ENCODE measurements at regions not wholly inside any gene's neighbourhood (a gene's known extent, or its start where the extent isn't known, plus 50 kb on each side); places are given as distances from the start of the nearest gene placed in this dataset.

DNA sequence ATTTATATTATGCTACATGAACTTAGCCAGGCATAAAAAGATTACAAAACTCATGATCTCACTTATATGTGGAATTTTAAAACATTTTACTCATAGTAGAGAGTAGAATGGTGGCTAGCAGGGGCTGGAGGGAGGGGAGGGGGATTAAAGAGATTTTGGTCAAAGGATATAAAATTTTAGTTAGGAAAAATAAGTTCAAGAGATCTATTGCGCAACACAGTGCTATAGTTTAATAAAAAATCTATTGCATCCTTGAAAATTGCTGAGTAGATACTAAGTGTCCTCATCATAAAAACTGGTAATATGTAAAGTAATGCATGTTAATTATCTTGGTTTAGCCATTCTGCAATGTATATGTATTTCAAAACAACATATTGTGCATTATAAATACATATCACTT is 635.6 kb upstream of the NEGR1 start:
- no peak for TF ChIP-seq GATA1 (IDR thresholded peaks at IDR 0.05; ENCODE audit: low read depth, low read length)
- TF ChIP-seq POLR2A (IDR thresholded peaks at IDR 0.05; ENCODE audit: low read length) = no peak
- DNase-seq = no peak

DNA sequence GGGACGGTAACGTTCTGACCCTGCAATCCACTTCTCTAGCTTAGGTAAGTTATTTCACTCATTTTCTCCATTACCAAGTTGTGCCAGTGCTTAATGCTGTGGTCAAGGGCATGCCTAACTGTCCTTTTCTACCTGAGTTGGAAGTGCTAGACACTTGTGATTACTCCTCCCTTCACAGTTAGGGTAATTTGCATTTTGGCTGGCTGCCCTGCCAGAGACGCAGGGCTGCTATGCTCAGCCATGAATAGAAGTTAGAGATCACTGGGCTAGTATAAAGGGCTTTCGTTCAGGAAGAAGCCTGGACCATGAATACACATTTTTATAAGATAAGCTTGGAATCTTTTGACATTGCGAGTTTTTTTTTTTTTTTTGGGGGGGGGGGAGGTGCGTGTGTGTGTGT is 633.2 kb upstream of the NEGR1 start:
- no peak for TF ChIP-seq POLR2A (IDR thresholded peaks at IDR 0.05; ENCODE audit: low read length)
- TF ChIP-seq GATA1 (IDR thresholded peaks at IDR 0.05; ENCODE audit: low read depth, low read length) = no peak
- DNase-seq = no peak

DNA sequence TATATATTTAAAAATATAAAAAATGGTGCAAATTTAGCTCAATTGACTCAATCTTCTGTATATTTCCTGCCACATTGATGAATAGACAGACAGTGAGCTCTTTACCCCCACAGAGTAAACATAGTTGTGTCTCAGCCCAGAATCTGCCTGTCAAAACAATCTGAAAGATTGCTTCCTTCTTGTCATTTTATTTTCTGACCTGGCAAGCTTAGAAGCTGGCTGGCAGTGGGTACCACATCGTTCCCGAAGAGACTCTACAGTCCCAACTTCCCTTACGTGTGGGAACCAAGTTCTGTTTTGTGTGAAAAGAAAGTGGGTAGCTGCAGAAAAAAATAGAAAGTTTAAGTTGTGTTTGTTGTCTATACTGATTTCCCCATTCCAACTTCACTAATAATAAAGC is 629.3 kb upstream of the NEGR1 start:
- TF ChIP-seq POLR2A (IDR thresholded peaks at IDR 0.05; ENCODE audit: low read length) (no peak), GATA1 (IDR thresholded peaks at IDR 0.05; ENCODE audit: low read depth, low read length) (no peak)
- DNase-seq = no peak

DNA sequence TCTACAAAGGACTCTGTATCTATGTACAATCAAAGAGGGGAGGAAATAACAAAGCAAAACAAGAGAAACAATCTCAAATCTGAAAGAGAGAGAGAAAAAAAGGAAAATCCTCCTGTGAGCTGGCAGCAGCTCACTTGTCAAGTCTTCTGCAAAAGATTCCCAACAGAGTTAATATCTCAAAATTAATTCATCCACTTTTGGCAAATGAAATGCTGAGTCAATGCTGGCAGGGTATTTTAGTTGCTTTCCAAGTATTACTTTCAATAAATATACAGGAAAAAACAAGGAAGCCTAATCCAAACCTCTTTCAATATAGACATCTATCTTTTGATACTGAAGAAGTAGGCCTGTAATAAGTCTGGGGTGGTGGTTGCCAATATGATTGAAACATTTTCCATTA is 613.9 kb upstream of the NEGR1 start:
- no peak for DNase-seq
- TF ChIP-seq GATA1 (IDR thresholded peaks at IDR 0.05; ENCODE audit: low read depth, low read length) (no peak), POLR2A (IDR thresholded peaks at IDR 0.05; ENCODE audit: low read length) (no peak)

DNA sequence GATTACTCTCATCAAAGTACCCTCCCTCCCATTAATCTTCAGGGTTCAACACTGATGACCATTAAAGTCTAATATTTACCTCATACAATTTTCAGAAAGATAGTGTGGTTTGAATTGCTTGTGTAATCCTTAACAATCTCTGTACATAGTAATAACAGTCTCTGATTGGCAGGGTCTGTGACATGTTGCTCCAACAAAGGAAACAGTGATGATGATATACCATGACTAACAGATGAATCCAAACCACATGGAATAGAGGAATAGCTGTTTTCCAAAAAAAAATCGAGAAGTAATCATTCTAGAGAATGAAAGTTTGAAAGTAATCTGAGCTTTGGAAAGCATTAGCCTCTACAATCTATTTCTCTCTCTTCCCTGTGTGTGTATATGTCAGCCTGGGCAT is 610.1 kb upstream of the NEGR1 start:
- no peak for TF ChIP-seq GATA1 (IDR thresholded peaks at IDR 0.05; ENCODE audit: low read depth, low read length)
- no peak for TF ChIP-seq POLR2A (IDR thresholded peaks at IDR 0.05; ENCODE audit: low read length)
- no peak for DNase-seq

DNA sequence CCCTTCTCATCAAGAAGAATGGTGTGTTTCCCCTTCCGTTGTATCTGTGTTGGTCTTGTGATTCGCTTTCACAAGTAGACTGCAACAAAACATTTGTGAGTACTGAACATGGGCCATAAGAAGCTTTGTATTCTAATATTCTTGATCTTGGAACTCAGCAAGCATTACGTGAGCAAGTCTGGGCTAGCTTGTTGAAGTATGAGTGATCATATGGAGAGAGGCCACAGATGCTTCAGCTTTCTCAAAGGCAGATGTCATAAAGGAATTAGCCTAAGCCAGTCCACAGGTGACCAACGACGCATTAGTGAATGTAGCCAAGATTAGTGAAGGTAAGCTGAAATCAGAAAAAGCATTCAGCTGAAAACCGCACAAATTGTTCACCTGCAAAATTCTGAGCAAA is 609.6 kb upstream of the NEGR1 start:
- TF ChIP-seq GATA1 (IDR thresholded peaks at IDR 0.05; ENCODE audit: low read depth, low read length) (no peak), POLR2A (IDR thresholded peaks at IDR 0.05; ENCODE audit: low read length) (no peak)

DNA sequence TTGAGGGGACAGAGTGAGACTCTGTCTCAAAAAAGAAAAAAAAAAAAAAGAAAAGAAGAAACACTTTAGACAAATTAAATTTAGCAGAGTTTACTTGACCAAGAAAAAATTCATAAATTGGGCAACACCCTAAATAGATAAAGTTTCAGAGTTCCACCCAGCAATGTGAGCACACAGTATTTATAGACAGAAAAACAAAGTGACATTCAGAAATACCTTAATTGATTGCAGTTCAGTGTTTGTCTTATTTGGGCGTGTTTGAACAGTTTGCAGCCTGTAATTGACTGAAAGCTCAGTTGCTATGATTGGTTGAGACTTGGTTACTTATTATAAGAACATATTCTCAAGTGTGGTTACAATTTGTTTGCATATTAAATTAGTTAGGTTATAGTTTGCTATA is 603.5 kb upstream of the NEGR1 start:
- TF ChIP-seq POLR2A (IDR thresholded peaks at IDR 0.05; ENCODE audit: low read length) = no peak
- TF ChIP-seq GATA1 (IDR thresholded peaks at IDR 0.05; ENCODE audit: low read depth, low read length) = no peak
- DNase-seq = no peak

More for the DNA sequence above, 609.6 kb upstream of the NEGR1 start:
- no peak for DNase-seq

DNA sequence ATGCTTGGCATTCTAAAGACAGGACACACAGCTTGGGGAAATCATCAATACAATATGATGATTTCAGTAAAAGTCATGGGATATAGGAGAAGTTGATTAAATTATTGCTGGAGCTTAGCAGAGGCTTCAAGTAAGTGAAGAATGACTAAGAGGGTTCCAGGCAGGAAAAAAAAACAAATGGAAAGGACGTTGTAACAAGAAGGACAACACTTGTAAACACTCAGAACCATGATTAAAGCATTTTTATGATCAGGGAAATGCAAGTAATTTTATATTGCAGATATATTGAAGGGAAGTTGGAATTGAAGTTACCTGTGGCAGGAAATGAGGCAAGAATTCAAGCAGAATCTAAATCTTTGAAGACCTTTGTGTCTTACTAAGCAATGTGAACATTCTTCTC is 602.7 kb upstream of the NEGR1 start:
- TF ChIP-seq POLR2A (IDR thresholded peaks at IDR 0.05; ENCODE audit: low read length) (no peak), GATA1 (IDR thresholded peaks at IDR 0.05; ENCODE audit: low read depth, low read length) (no peak)
- no peak for DNase-seq

DNA sequence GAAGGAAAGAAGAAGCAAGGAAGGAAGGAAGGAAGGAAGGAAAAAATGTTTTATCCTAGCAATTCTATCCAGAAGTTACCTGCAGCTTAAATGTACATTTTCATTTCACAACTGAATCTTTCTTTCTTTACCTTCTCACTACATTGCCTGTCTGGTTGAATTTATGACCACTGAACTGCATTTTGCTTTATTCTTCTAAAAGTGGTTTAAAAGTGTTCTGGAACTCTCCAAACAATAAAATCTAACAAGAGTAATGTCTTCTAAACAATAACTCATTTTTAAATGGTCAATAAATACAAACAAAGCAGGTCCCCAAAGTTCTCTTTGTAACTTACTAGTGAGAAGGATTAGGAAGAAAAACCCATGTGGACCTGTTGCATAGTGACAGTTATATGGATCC is 587.5 kb upstream of the NEGR1 start:
- TF ChIP-seq GATA1 (IDR thresholded peaks at IDR 0.05; ENCODE audit: low read depth, low read length) (no peak), POLR2A (IDR thresholded peaks at IDR 0.05; ENCODE audit: low read length) (no peak)
- no peak for DNase-seq

DNA sequence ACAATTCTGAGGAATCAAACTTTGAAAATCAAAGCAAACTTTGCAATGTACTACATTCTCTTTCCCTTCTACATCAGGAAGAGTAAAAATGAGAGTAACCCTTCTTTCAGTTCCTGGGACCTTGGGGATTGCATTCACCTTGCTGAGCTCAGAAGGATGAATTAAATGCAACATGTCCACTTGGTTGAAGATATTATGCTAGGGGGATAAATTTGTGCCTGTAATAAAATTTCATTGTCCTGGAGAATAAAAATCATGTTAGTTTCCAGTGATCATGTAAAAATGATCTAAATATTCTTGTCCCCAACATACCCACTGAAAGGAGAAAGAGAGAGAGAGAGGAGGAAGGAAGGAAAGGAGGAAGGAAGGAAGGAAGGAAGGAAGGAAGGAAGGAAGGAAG is 587.1 kb upstream of the NEGR1 start:
- TF ChIP-seq POLR2A (IDR thresholded peaks at IDR 0.05; ENCODE audit: low read length) (no peak), GATA1 (IDR thresholded peaks at IDR 0.05; ENCODE audit: low read depth, low read length) (no peak)
- DNase-seq = no peak

DNA sequence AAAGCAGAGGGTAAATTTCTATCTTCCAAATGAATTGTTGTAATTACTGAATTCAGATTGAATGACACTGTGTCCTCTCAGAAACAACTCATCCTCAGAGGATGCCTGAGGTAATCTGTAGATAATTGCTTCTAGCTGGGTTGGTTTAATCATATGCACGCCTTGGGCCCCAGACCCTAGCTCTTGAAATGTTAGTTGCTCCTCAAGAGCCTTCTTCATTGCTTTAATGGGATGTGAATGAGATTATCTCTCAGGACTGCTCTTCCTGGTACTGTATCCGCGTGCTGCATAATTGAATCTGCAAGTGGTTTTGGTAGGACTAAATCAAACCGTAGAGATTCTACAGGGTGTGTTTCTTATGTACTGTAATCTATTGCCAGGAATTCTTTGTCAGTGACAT is 569.3 kb upstream of the NEGR1 start:
- no peak for TF ChIP-seq GATA1 (IDR thresholded peaks at IDR 0.05; ENCODE audit: low read depth, low read length)
- no peak for TF ChIP-seq POLR2A (IDR thresholded peaks at IDR 0.05; ENCODE audit: low read length)
- DNase-seq = no peak

DNA sequence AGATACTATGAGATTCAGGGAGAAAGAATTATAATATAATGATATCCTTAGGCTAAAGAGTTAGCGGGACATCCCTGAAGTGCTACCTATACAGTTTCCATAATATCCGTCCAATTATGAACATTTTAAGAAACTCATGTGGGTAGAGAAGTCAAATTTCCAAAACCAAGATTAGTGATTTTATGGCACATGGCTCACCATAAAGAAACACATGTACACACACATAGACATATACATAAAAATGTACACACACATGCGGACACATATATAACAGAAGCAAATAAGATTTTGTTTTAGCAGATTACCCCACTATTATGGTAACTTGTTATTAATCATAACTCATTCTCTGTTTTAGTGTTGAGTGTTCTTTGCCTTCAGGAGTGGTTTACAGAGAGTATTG is 566.7 kb upstream of the NEGR1 start:
- no peak for DNase-seq
- TF ChIP-seq GATA1 (IDR thresholded peaks at IDR 0.05; ENCODE audit: low read depth, low read length) = no peak

DNA sequence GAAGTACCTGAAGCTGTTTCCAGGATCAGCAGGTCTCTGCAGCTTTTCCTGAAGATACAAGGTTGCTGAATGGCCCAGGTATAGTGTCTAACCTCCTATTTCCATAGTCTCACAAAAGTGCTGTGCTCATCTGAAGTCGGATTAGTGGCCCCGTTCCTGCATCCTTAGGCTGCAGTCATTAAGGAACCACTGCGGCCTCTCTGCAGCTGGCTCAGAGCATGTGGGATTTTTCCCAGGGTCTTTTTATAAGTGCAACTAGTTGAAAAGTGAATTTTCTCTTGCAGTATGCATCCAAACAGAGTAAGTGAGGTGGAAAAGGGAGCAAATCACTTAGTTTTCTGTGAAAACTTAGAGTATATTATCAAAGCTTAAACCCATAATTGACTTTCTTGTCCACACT is 565.3 kb upstream of the NEGR1 start:
- TF ChIP-seq POLR2A (IDR thresholded peaks at IDR 0.05; ENCODE audit: low read length) (no peak), GATA1 (IDR thresholded peaks at IDR 0.05; ENCODE audit: low read depth, low read length) (no peak)
- DNase-seq = no peak

DNA sequence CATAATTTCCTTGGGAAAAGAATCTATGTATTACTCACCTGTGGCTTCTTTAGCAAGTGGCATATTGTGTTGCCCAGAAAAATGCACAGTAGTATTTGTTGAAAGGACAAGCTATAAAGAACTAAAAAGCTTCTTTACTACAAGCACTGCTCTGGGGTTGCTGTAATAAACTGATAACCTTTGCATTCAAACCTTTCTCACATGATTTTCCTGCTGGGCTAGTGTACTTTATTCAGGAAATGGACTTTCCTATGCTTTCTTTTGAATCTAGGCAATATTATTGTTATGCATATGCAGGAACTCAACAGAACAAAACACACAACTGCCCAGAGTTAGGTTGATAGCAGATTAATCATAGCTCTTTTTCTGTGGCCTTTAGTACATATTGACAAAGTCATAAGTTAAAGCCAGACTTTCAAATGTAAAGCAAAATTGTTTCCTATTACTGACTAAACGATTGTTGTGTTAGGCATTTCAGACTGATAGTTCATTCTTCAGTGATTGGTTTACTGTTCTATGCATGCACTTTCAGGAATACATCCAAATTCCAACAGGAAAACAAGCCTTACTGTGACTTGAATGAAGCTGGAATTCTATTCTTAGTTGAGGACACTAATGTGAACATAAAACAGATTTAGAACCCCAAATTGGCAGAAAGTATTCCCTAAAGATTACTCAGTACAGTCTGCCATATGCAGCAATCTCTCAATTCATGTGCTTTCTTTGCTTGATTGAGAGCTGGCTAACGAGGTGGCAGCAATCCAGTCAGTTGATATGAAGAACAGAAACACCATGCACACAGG is 564.3 kb upstream of the NEGR1 start:
- no peak for DNase-seq

DNA sequence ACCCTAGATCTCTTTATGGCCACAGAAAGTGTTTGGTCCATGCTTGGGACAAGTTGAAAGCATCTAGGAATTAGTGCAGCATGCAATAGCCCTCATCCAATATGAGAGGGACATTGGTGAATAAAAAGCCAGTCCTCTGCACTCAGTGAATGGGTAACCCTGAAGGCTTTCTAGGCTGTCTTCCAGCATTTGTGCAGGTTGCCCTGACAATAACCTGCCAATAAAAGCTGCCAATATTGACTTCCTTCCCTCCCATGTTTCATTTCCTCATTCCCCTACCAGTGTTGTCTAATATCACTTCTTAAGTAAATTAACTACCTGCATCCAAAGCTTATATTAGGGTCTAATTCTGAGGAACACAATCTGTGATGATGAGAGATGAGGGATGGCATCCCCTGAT is 563.6 kb upstream of the NEGR1 start:
- DNase-seq = no peak
- TF ChIP-seq POLR2A (IDR thresholded peaks at IDR 0.05; ENCODE audit: low read length) (no peak), GATA1 (IDR thresholded peaks at IDR 0.05; ENCODE audit: low read depth, low read length) (no peak)

More for the DNA sequence above, 564.3 kb upstream of the NEGR1 start:
- TF ChIP-seq POLR2A (IDR thresholded peaks at IDR 0.05; ENCODE audit: low read length) (no peak), GATA1 (IDR thresholded peaks at IDR 0.05; ENCODE audit: low read depth, low read length) (no peak)

Data from erythroblast (primary cell).